BLaER1 (cell line): ENCODE measurements at regions not wholly inside any gene's neighbourhood (a gene's known extent, or its start where the extent isn't known, plus 50 kb on each side); places are given as distances from the start of the nearest gene placed in this dataset.

Experiments used
- H3K27ac ChIP-seq: shearing (Covaris generic); formaldehyde crosslinking; 2 replicates; pipeline ENCODE4 v1.8.1; 2022
- H3K27me3 ChIP-seq: shearing (Covaris generic); formaldehyde crosslinking; 2 replicates; pipeline ENCODE4 v1.8.1; 2022
- H3K36me3 ChIP-seq: shearing (Covaris generic); formaldehyde crosslinking; 2 replicates; pipeline ENCODE4 v1.8.1; 2022
- H3K4me1 ChIP-seq: shearing (Covaris generic); formaldehyde crosslinking; 2 replicates; pipeline ENCODE4 v1.8.1; 2022
- H3K4me2 ChIP-seq: shearing (Covaris generic); formaldehyde crosslinking; 2 replicates; pipeline ENCODE4 v1.8.1; 2022
- H3K4me3 ChIP-seq: shearing (Covaris generic); formaldehyde crosslinking; 2 replicates; pipeline ENCODE4 v1.8.1; 2022
- H3K9ac ChIP-seq: shearing (Covaris generic); formaldehyde crosslinking; 2 replicates; pipeline ENCODE4 v1.8.1; 2022
- H3K9me3 ChIP-seq: shearing (Covaris generic); formaldehyde crosslinking; 2 replicates; pipeline ENCODE4 v1.8.1; 2022
- H4K20me1 ChIP-seq: shearing (Covaris generic); formaldehyde crosslinking; 2 replicates; pipeline ENCODE4 v1.8.1; 2022
- Cebpa-rat ChIP-seq: shearing (Covaris generic); IDR thresholded peaks from 2 replicates; pipeline ENCODE4 v1.8.1; 2022

GRCh38 chr4:128502818-128503527 is 215.4 kb upstream of the PGRMC2 start:
- peaks cover 16% of the 10 kb centered on the region for H3K9me3 ChIP-seq
- no peak overlapping the region for H3K9ac ChIP-seq
- no peaks in the 10 kb centered on the region for H4K20me1 ChIP-seq
- no peaks in the 10 kb centered on the region for H3K36me3 ChIP-seq
- no peaks in the 10 kb centered on the region for H3K4me1 ChIP-seq
- H3K4me3 ChIP-seq = no peak overlapping the region
- H3K4me2 ChIP-seq = no peak overlapping the region
- TF ChIP-seq Cebpa-rat = no peak
- H3K27me3 ChIP-seq = no peaks in the 10 kb centered on the region
- no peak overlapping the region for H3K27ac ChIP-seq

GRCh38 chr4:128501239-128501638 is 213.6 kb upstream of the PGRMC2 start:
- no peak overlapping the region for H3K9ac ChIP-seq
- peaks cover 16% of the 10 kb centered on the region for H3K9me3 ChIP-seq
- H3K27ac ChIP-seq = no peak overlapping the region
- no peaks in the 10 kb centered on the region for H3K4me1 ChIP-seq
- H4K20me1 ChIP-seq = no peaks in the 10 kb centered on the region
- H3K27me3 ChIP-seq = no peaks in the 10 kb centered on the region
- TF ChIP-seq Cebpa-rat = no peak
- H3K4me3 ChIP-seq = no peak overlapping the region
- no peak overlapping the region for H3K4me2 ChIP-seq
- no peaks in the 10 kb centered on the region for H3K36me3 ChIP-seq

GRCh38 chr4:128488055-128488705 is 200.6 kb upstream of the PGRMC2 start:
- no peak overlapping the region for H3K4me2 ChIP-seq
- H3K27ac ChIP-seq = no peak overlapping the region
- no peaks in the 10 kb centered on the region for H3K4me1 ChIP-seq
- no peak overlapping the region for H3K9ac ChIP-seq
- no peaks in the 10 kb centered on the region for H3K27me3 ChIP-seq
- H3K36me3 ChIP-seq = no peaks in the 10 kb centered on the region
- no peak for TF ChIP-seq Cebpa-rat
- no peaks in the 10 kb centered on the region for H4K20me1 ChIP-seq
- no peak overlapping the region for H3K4me3 ChIP-seq
- H3K9me3 ChIP-seq = no peaks in the 10 kb centered on the region

GRCh38 chr4:128484896-128485295 is 197.3 kb upstream of the PGRMC2 start:
- no peaks in the 10 kb centered on the region for H3K4me1 ChIP-seq
- H3K27me3 ChIP-seq = no peaks in the 10 kb centered on the region
- H3K9me3 ChIP-seq = no peaks in the 10 kb centered on the region
- H3K4me2 ChIP-seq = no peak overlapping the region
- no peak overlapping the region for H3K9ac ChIP-seq
- no peak overlapping the region for H3K4me3 ChIP-seq
- H3K27ac ChIP-seq = no peak overlapping the region
- H3K36me3 ChIP-seq = no peaks in the 10 kb centered on the region
- no peaks in the 10 kb centered on the region for H4K20me1 ChIP-seq
- TF ChIP-seq Cebpa-rat = no peak

- Histone ChIP-seq H4K20me1 (no peaks in the 10 kb centered on the region), H3K4me2 (no peak overlapping the region), H3K4me3 (no peak overlapping the region), H3K9ac (no peak overlapping the region), H3K27me3 (no peaks in the 10 kb centered on the region), H3K27ac (no peak overlapping the region), H3K9me3 (no peaks in the 10 kb centered on the region), H3K4me1 (no peaks in the 10 kb centered on the region), H3K36me3 (no peaks in the 10 kb centered on the region)
- no peak for TF ChIP-seq Cebpa-rat
Observed at GRCh38 chr4:128483816-128484215, 196.2 kb upstream of the PGRMC2 start.

GRCh38 chr4:128483041-128483440 is 195.4 kb upstream of the PGRMC2 start:
- Histone ChIP-seq H3K27ac (no peak overlapping the region), H3K9ac (no peak overlapping the region), H3K9me3 (no peaks in the 10 kb centered on the region), H3K27me3 (no peaks in the 10 kb centered on the region), H3K4me3 (no peak overlapping the region), H3K4me1 (no peaks in the 10 kb centered on the region), H3K4me2 (no peak overlapping the region), H3K36me3 (no peaks in the 10 kb centered on the region), H4K20me1 (no peaks in the 10 kb centered on the region)
- no peak for TF ChIP-seq Cebpa-rat

- no peak overlapping the region for H3K9ac ChIP-seq
- H4K20me1 ChIP-seq = no peaks in the 10 kb centered on the region
- no peak overlapping the region for H3K27ac ChIP-seq
- H3K9me3 ChIP-seq = no peaks in the 10 kb centered on the region
- no peaks in the 10 kb centered on the region for H3K36me3 ChIP-seq
- TF ChIP-seq Cebpa-rat = no peak
- no peak overlapping the region for H3K4me2 ChIP-seq
- no peak overlapping the region for H3K4me3 ChIP-seq
- H3K4me1 ChIP-seq = no peaks in the 10 kb centered on the region
- no peaks in the 10 kb centered on the region for H3K27me3 ChIP-seq
Observed at GRCh38 chr4:128481752-128482480, 194.3 kb upstream of the PGRMC2 start.

- H3K4me1 ChIP-seq = no peaks in the 10 kb centered on the region
- H3K9ac ChIP-seq = no peak overlapping the region
- no peak for TF ChIP-seq Cebpa-rat
- H3K27ac ChIP-seq = no peak overlapping the region
- no peaks in the 10 kb centered on the region for H3K9me3 ChIP-seq
- no peaks in the 10 kb centered on the region for H4K20me1 ChIP-seq
- H3K27me3 ChIP-seq = no peaks in the 10 kb centered on the region
- no peak overlapping the region for H3K4me2 ChIP-seq
- H3K36me3 ChIP-seq = no peaks in the 10 kb centered on the region
- no peak overlapping the region for H3K4me3 ChIP-seq
Observed at GRCh38 chr4:128480945-128481344, 193.3 kb upstream of the PGRMC2 start.

- H3K27me3 ChIP-seq = no peaks in the 10 kb centered on the region
- H3K4me2 ChIP-seq = no peak overlapping the region
- no peaks in the 10 kb centered on the region for H3K4me1 ChIP-seq
- H3K9ac ChIP-seq = no peak overlapping the region
- no peaks in the 10 kb centered on the region for H3K36me3 ChIP-seq
- no peak overlapping the region for H3K4me3 ChIP-seq
- no peaks in the 10 kb centered on the region for H4K20me1 ChIP-seq
- H3K27ac ChIP-seq = no peak overlapping the region
- no peaks in the 10 kb centered on the region for H3K9me3 ChIP-seq
- no peak for TF ChIP-seq Cebpa-rat
Observed at GRCh38 chr4:128477540-128477939, 189.9 kb upstream of the PGRMC2 start.

- Histone ChIP-seq H3K9ac (no peak overlapping the region), H4K20me1 (no peaks in the 10 kb centered on the region), H3K4me3 (no peak overlapping the region), H3K4me2 (no peak overlapping the region), H3K36me3 (no peaks in the 10 kb centered on the region), H3K27ac (no peak overlapping the region), H3K9me3 (no peaks in the 10 kb centered on the region), H3K4me1 (no peaks in the 10 kb centered on the region), H3K27me3 (no peaks in the 10 kb centered on the region)
- TF ChIP-seq Cebpa-rat = no peak
Observed at GRCh38 chr4:128475597-128475996, 188.0 kb upstream of the PGRMC2 start.
